ENCODE measurements at regions not wholly inside any gene's neighbourhood (a gene's known extent, or its start where the extent isn't known, plus 50 kb on each side); places are given as distances from the start of the nearest gene placed in this dataset.

DNA sequence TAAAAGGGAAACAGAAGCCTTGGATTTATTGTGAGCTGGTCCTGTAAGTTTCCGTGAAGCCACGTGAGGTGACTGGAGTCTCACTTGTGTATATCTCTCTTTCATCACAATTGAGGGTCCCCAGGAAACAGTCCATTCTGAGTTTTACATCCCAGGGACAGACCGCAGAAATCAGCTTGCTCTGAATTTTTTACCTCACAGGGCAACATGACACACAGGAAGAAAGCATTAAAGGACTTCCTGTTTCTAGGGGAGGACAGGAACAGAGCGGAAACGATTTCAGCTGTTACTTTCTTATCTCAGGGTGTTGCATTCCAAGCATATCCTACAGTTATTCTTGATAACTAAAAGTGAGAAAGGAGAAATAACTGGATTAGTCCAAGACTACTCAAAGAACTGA is 553.5 kb downstream of the TRAM1L1 start:
- intact Hi-C loops (cut with DNase I) = no loop called here
- Histone ChIP-seq H3K4me1 (no peaks in the 10 kb centered on the region), H3K27ac (no peak overlapping the region), H3K27me3 (no peaks in the 10 kb centered on the region), H3K9me3 (no peaks in the 10 kb centered on the region), H3K4me3 (no peak overlapping the region), H3K36me3 (no peaks in the 10 kb centered on the region)
- DNase-seq (ENCODE audit: extremely low spot score in 2 of 2) = no peak
- TF ChIP-seq POLR2A (IDR thresholded peaks at IDR 0.05) (no peak), POLR2AphosphoS5 (IDR thresholded peaks at IDR 0.05; ENCODE audit: insufficient read depth in 1 of 2, low read depth in 1 of 2) (no peak)
- TF ChIP-seq, protein P1, sequence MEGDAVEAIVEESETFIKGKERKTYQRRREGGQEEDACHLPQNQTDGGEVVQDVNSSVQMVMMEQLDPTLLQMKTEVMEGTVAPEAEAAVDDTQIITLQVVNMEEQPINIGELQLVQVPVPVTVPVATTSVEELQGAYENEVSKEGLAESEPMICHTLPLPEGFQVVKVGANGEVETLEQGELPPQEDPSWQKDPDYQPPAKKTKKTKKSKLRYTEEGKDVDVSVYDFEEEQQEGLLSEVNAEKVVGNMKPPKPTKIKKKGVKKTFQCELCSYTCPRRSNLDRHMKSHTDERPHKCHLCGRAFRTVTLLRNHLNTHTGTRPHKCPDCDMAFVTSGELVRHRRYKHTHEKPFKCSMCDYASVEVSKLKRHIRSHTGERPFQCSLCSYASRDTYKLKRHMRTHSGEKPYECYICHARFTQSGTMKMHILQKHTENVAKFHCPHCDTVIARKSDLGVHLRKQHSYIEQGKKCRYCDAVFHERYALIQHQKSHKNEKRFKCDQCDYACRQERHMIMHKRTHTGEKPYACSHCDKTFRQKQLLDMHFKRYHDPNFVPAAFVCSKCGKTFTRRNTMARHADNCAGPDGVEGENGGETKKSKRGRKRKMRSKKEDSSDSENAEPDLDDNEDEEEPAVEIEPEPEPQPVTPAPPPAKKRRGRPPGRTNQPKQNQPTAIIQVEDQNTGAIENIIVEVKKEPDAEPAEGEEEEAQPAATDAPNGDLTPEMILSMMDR (IDR thresholded peaks at IDR 0.05) = no peak

DNA sequence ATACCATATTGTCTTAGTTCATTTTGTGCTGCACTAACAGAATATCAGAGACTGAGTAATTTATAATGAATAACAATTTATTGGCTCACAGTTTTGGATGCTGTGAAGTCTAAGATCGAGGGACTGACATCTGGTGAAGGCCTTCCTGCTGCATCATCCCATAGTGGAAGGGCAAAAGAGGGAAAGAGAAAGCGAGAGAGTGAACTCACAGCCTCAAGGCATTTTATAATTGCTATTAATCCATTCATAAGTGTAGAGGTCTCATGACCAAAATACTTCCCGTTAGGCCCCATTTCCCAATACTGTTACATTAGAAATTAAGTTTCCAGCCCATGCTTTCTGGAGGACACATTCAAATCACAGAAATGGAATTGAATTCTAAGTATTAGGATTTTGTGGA is 554.4 kb downstream of the TRAM1L1 start:
- Histone ChIP-seq H3K9me3 (no peaks in the 10 kb centered on the region), H3K36me3 (no peaks in the 10 kb centered on the region), H3K27ac (no peak overlapping the region), H3K4me3 (no peak overlapping the region), H3K4me1 (no peaks in the 10 kb centered on the region), H3K27me3 (no peaks in the 10 kb centered on the region)
- TF ChIP-seq POLR2AphosphoS5 (IDR thresholded peaks at IDR 0.05; ENCODE audit: insufficient read depth in 1 of 2, low read depth in 1 of 2) (no peak), POLR2A (IDR thresholded peaks at IDR 0.05) (no peak)
- TF ChIP-seq, protein P1 (IDR thresholded peaks at IDR 0.05) = no peak
- intact Hi-C loops (cut with DNase I) = no loop called here
- DNase-seq (ENCODE audit: extremely low spot score in 2 of 2) = no peak

- Histone ChIP-seq H3K9me3 (no peaks in the 10 kb centered on the region), H3K4me1 (no peaks in the 10 kb centered on the region), H3K4me3 (no peak overlapping the region), H3K27me3 (no peaks in the 10 kb centered on the region), H3K36me3 (no peaks in the 10 kb centered on the region), H3K27ac (no peak overlapping the region)
- intact Hi-C loops (cut with DNase I) = no loop called here
- DNase-seq (ENCODE audit: extremely low spot score in 2 of 2) = no peak
- TF ChIP-seq, protein P1 (IDR thresholded peaks at IDR 0.05) = no peak
- no peak for TF ChIP-seq POLR2AphosphoS5 (IDR thresholded peaks at IDR 0.05; ENCODE audit: insufficient read depth in 1 of 2, low read depth in 1 of 2)
- no peak for TF ChIP-seq POLR2A (IDR thresholded peaks at IDR 0.05)
Observed at GRCh38 chr4:116530048-116530447, 555.3 kb downstream of the TRAM1L1 start.

GRCh38 chr4:116529129-116529528 is 556.2 kb downstream of the TRAM1L1 start:
- intact Hi-C loops (cut with DNase I) = no loop called here
- DNase-seq (ENCODE audit: extremely low spot score in 2 of 2) = no peak

GRCh38 chr4:116522922-116523321 is 562.5 kb downstream of the TRAM1L1 start:
- no peaks in the 10 kb centered on the region for H3K9me3 ChIP-seq
- H3K27ac ChIP-seq = no peak overlapping the region
- no peaks in the 10 kb centered on the region for H3K4me1 ChIP-seq
- H3K36me3 ChIP-seq = no peaks in the 10 kb centered on the region
- intact Hi-C loops (cut with DNase I) = no loop called here
- H3K27me3 ChIP-seq = no peaks in the 10 kb centered on the region
- H3K4me3 ChIP-seq = no peak overlapping the region
- no peak for DNase-seq (ENCODE audit: extremely low spot score in 2 of 2)
- no peak for TF ChIP-seq POLR2AphosphoS5 (IDR thresholded peaks at IDR 0.05; ENCODE audit: insufficient read depth in 1 of 2, low read depth in 1 of 2)
- no peak for TF ChIP-seq POLR2A (IDR thresholded peaks at IDR 0.05)
- TF ChIP-seq, protein P1 (IDR thresholded peaks at IDR 0.05) = no peak

More at GRCh38 chr4:116529129-116529528, 556.2 kb downstream of the TRAM1L1 start:
- Histone ChIP-seq H3K4me3 (no peak overlapping the region), H3K27me3 (no peaks in the 10 kb centered on the region), H3K27ac (no peak overlapping the region), H3K4me1 (no peaks in the 10 kb centered on the region), H3K36me3 (no peaks in the 10 kb centered on the region), H3K9me3 (no peaks in the 10 kb centered on the region)
- TF ChIP-seq POLR2A (IDR thresholded peaks at IDR 0.05) (no peak), POLR2AphosphoS5 (IDR thresholded peaks at IDR 0.05; ENCODE audit: insufficient read depth in 1 of 2, low read depth in 1 of 2) (no peak)
- TF ChIP-seq, protein P1 (IDR thresholded peaks at IDR 0.05) = no peak

All from vagina (tissue), 2 donors.